PC-3 (cell line): ENCODE measurements at regions not wholly inside any gene's neighbourhood (a gene's known extent, or its start where the extent isn't known, plus 50 kb on each side); places are given as distances from the start of the nearest gene placed in this dataset.

ENCODE experiments used
- ATAC-seq: fragments of 200-7000 bp; cut with Tn5 transposase; 2 replicates; pipeline ENCODE4 v1.9.1; 2020; ENCODE audit warnings: mild to moderate bottlenecking, moderate library complexity
- BruUV-seq: library from RNA; stranded (reverse); fragments of 400-500 nt; replicated peaks from 2 replicates; lab custom pipeline; 2021; lab: Mats Ljungman, UMichigan
- CTCF ChIA-PET: fragments of 300-600 bp; sonication (Branson Sonifier 250); formaldehyde crosslinking; loops from one replicate; lab custom pipeline; 2022; ENCODE audit warnings: antibody characterized with exemption; lab: Charles Lee
- POLR2A ChIA-PET: fragments of 300-600 bp; sonication (Branson Sonifier 250); formaldehyde crosslinking; loops from one replicate; lab custom pipeline; 2022; ENCODE audit warnings: antibody characterized with exemption; ENCODE audit not compliant: unreplicated experiment; lab: Charles Lee
- DNase-seq: peaks from one replicate; pipeline ENCODE4 v3.0.0-alpha.2; 2015
- H2AFZ ChIP-seq: fragments of 300-600 bp; sonication (generic); 2 replicates; pipeline ENCODE4 v1.6.0; 2016; ENCODE audit warnings: antibody characterized with exemption, low read length
- H3F3A ChIP-seq: fragments of 300-600 bp; sonication (generic); one replicate; pipeline ENCODE4 v1.6.0; 2017; ENCODE audit warnings: antibody characterized with exemption, low read length, control low read depth, mild to moderate bottlenecking; ENCODE audit not compliant: unreplicated experiment
- H3K27ac ChIP-seq: fragments of 300-600 bp; sonication (generic); 2 replicates; pipeline ENCODE4 v1.5.1; 2016; ENCODE audit warnings: mild to moderate bottlenecking, low read length
- H3K27me3 ChIP-seq: fragments of 300-600 bp; sonication (generic); 2 replicates; pipeline ENCODE4 v1.6.1; 2016; ENCODE audit warnings: low read length, mixed read lengths
- H3K36me3 ChIP-seq: fragments of 300-600 bp; sonication (generic); 2 replicates; pipeline ENCODE4 v1.6.1; 2016; ENCODE audit warnings: low read depth, mixed run types, low read length, mixed read lengths
- H3K4me1 ChIP-seq: fragments of 300-600 bp; sonication (generic); 2 replicates; pipeline ENCODE4 v1.5.1; 2016; ENCODE audit warnings: low read length; ENCODE audit not compliant: insufficient read depth
- H3K4me2 ChIP-seq: fragments of 300-600 bp; sonication (generic); 2 replicates; pipeline ENCODE4 v1.6.0; 2016; ENCODE audit warnings: low read length
- H3K4me3 ChIP-seq: fragments of 300-600 bp; sonication (generic); 2 replicates; pipeline ENCODE4 v1.5.1; 2016; ENCODE audit warnings: mild to moderate bottlenecking, low read length, mixed read lengths
- H3K79me2 ChIP-seq: fragments of 300-600 bp; sonication (generic); 2 replicates; pipeline ENCODE4 v1.6.1; 2017; ENCODE audit warnings: low read length, mixed read lengths
- H3K9ac ChIP-seq: fragments of 300-600 bp; sonication (generic); 2 replicates; pipeline ENCODE4 v1.6.0; 2016; ENCODE audit warnings: mild to moderate bottlenecking, low read length
- H3K9me2 ChIP-seq: fragments of 300-600 bp; sonication (generic); replicated peaks from 2 replicates; pipeline ENCODE4 v1.6.1; 2016; ENCODE audit warnings: mixed run types, low read length, mixed read lengths
- H3K9me3 ChIP-seq: fragments of 300-600 bp; sonication (generic); 2 replicates; pipeline ENCODE4 v1.6.1; 2016; ENCODE audit warnings: low read length, mixed read lengths
- H4K20me1 ChIP-seq: fragments of 300-600 bp; sonication (generic); 2 replicates; pipeline ENCODE4 v1.6.1; 2016; ENCODE audit warnings: low read length, mixed read lengths
- CTCF ChIP-seq: fragments of 300-600 bp; sonication (generic); conservative IDR thresholded peaks from 2 replicates; pipeline ENCODE4 v1.5.1; 2017; ENCODE audit warnings: antibody characterized with exemption, low read depth, mild to moderate bottlenecking, low read length
- EZH2 ChIP-seq: fragments of 300-600 bp; sonication (generic); IDR thresholded peaks from one replicate; pipeline ENCODE4 v1.6.1; 2017; ENCODE audit warnings: antibody characterized with exemption, mild to moderate bottlenecking, low read length; ENCODE audit not compliant: unreplicated experiment
- EZH2phosphoT487 ChIP-seq: fragments of 300-600 bp; sonication (generic); IDR thresholded peaks from 2 replicates; pipeline ENCODE4 v1.6.1; 2018; ENCODE audit warnings: mild to moderate bottlenecking, antibody characterized with exemption, low read length, borderline replicate concordance
- intact Hi-C: fragments of 100-400 bp; cut with micrococcal nuclease; formaldehyde crosslinking; loops from 2 replicates; pipeline ENCODE4 v1.9.0; 2023

- POLR2A ChIA-PET = no interaction called here
- CTCF ChIA-PET = interaction anchor here (0.6 kb wide), 1 partner anchor 395 kb away, joined by 8 read pairs; no protein-coding TSS in a partner anchor
Measured at GRCh38 chr14:66414511-66414910, 71.7 kb upstream of the CCDC196 start.

GRCh38 chr14:66420251-66421006, 65.7 kb upstream of the CCDC196 start:
- ATAC-seq (no peak), DNase-seq (no peak)
- ChIA-PET CTCF (no interaction called here), POLR2A (no interaction called here)
- Histone ChIP-seq H3K27ac (no peak overlapping the region), H3K27me3 (no peaks in the 10 kb centered on the region), H3F3A (no peaks in the 10 kb centered on the region), H3K4me2 (no peak overlapping the region), H4K20me1 (no peaks in the 10 kb centered on the region), H3K79me2 (no peaks in the 10 kb centered on the region), H3K9me3 (no peaks in the 10 kb centered on the region), H3K9me2 (no peaks in the 10 kb centered on the region), H3K36me3 (no peaks in the 10 kb centered on the region), H3K4me3 (no peak overlapping the region), H2AFZ (no peak overlapping the region), H3K4me1 (no peaks in the 10 kb centered on the region), H3K9ac (no peak overlapping the region)
- TF ChIP-seq EZH2 (no peak), EZH2phosphoT487 (no peak), CTCF (no peak)
- no TSS peak for BruUV-seq
- intact Hi-C loops = no loop called here

More at GRCh38 chr14:66414511-66414910, 71.7 kb upstream of the CCDC196 start:
- Histone ChIP-seq H2AFZ (no peak overlapping the region), H3K9me2 (no peaks in the 10 kb centered on the region), H4K20me1 (no peaks in the 10 kb centered on the region), H3K27me3 (no peaks in the 10 kb centered on the region), H3K27ac (no peak overlapping the region), H3F3A (no peaks in the 10 kb centered on the region), H3K4me1 (no peaks in the 10 kb centered on the region), H3K4me3 (no peak overlapping the region), H3K9ac (no peak overlapping the region), H3K9me3 (no peaks in the 10 kb centered on the region), H3K36me3 (no peaks in the 10 kb centered on the region), H3K4me2 (no peak overlapping the region), H3K79me2 (no peaks in the 10 kb centered on the region)
- DNase-seq = no peak
- intact Hi-C loops = no loop called here
- no peak for TF ChIP-seq CTCF
- TF ChIP-seq EZH2 = no peak
- TF ChIP-seq EZH2phosphoT487 = no peak
- ATAC-seq = no peak
- no TSS peak for BruUV-seq
